Endodermal cell (in vitro differentiated cells): ENCODE measurements at regions not wholly inside any gene's neighbourhood (a gene's known extent, or its start where the extent isn't known, plus 50 kb on each side); places are given as distances from the start of the nearest gene placed in this dataset.
"Not testable (repeated sequence)": the region's sequence is repeated elsewhere in the genome, so short reads cannot be mapped to it uniquely, and the experiment has no call there.

ENCODE experiments used
- DNase-seq: peaks from one replicate; pipeline ENCODE4 v3.0.0-alpha.2; 2017
- H3K27ac ChIP-seq: 2 replicates; pipeline ENCODE4 v1.5.1; 2013; ENCODE audit warnings: mild to moderate bottlenecking, low read depth, low read length, moderate library complexity
- H3K27me3 ChIP-seq: 2 replicates; pipeline ENCODE4 v1.6.1; 2013; ENCODE audit warnings: mild to moderate bottlenecking, low read length, moderate library complexity; ENCODE audit not compliant: insufficient read depth, control insufficient read depth, poor library complexity, severe bottlenecking
- H3K36me3 ChIP-seq: 2 replicates; pipeline ENCODE4 v1.7.0; 2013; ENCODE audit warnings: mild to moderate bottlenecking, low read length, moderate library complexity; ENCODE audit not compliant: control insufficient read depth, insufficient read depth
- H3K4me1 ChIP-seq: one replicate; pipeline ENCODE4 v1.7.0; 2013; ENCODE audit warnings: low read length; ENCODE audit not compliant: control insufficient read depth, insufficient read depth
- H3K4me3 ChIP-seq: 2 replicates; pipeline ENCODE4 v1.5.1; 2013; ENCODE audit warnings: mild to moderate bottlenecking, low read length, moderate library complexity
- H3K9ac ChIP-seq: 2 replicates; pipeline ENCODE4 v1.6.1; 2013; ENCODE audit warnings: mild to moderate bottlenecking, low read length, moderate library complexity; ENCODE audit not compliant: poor library complexity, severe bottlenecking; ENCODE audit errors: extremely low read depth
- H3K9me3 ChIP-seq: 2 replicates; pipeline ENCODE4 v1.6.1; 2013; ENCODE audit warnings: mild to moderate bottlenecking, low read length, moderate library complexity; ENCODE audit not compliant: control insufficient read depth
- H3K27ac Mint-ChIP-seq: 2 replicates; pipeline ENCODE4 v1.8.0; 2020; ENCODE audit warnings: mixed read lengths
- H3K27me3 Mint-ChIP-seq: 2 replicates; pipeline ENCODE4 v1.8.0; 2021; ENCODE audit warnings: mild to moderate bottlenecking, mixed read lengths; ENCODE audit not compliant: insufficient read depth
- H3K36me3 Mint-ChIP-seq: 2 replicates; pipeline ENCODE4 v1.8.0; 2020; ENCODE audit warnings: low read depth, mixed read lengths
- H3K4me1 Mint-ChIP-seq: 2 replicates; pipeline ENCODE4 v1.8.0; 2020; ENCODE audit warnings: mixed read lengths
- H3K4me3 Mint-ChIP-seq: 2 replicates; pipeline ENCODE4 v1.8.0; 2020; ENCODE audit warnings: mild to moderate bottlenecking, moderate library complexity, mixed read lengths
- H3K9me3 Mint-ChIP-seq: 2 replicates; pipeline ENCODE4 v1.8.0; 2020; ENCODE audit warnings: mild to moderate bottlenecking, mixed read lengths
- CTCF ChIP-seq: fragments of 200-600 bp; sonication (generic); conservative IDR thresholded peaks from 2 replicates; pipeline ENCODE4 v1.5.0; 2021; ENCODE audit warnings: antibody characterized with exemption, mild to moderate bottlenecking
- WGBS, 2 experiments: methylation state at CpG; one replicate each; pipeline versions ENCODE4 v1.1.5 to v1.1.7; 2013; ENCODE audit warnings: missing lambda C conversion rate in 2 of 2, mixed read lengths in 1 of 2; ENCODE audit not compliant: insufficient coverage in 1 of 2, insufficient read length in 1 of 2; 5-methylcytosine and 5-hydroxymethylcytosine counted together

DNA sequence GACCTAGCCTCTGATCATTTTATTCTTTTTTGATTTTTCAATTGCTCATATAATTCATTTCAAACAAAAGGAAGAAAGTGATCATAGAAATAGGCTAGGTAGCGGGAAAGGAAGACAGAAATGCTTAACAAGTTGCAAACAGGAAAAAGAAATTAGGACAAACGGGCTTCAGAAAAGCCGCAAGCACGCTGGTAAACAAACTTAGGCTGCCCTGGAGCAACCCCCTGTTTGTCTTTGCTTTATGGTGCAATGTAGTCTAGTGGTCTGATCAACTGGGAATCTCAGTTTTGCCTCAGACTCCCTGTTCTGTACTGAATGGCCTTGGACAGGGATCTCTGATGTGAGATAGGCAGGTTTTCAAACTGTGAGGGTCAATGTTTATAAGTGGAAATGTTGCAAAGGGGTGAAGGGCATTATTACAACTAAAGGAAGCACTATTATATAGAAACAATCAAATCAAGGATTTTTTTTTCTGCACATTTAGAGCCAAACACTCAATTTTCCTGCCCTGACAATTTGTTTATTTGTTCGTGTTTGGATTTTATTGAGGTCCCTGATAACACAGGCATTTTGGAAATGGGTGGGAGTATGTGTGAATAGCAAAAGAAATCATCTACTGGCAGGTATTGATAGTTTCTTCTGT, 146.8 kb upstream of the NRIP1 start:
- no peak overlapping the region for H3K4me3 ChIP-seq
- no peak for TF ChIP-seq CTCF
- H3K4me1 ChIP-seq = no peaks in the 10 kb centered on the region
- WGBS, 2 experiments = 77 to 82% methylated on average over 4 to 5 of the region's 5 CpGs
- H3K27ac Mint-ChIP-seq = no peak overlapping the region
- H3K36me3 ChIP-seq = no peaks in the 10 kb centered on the region
- H3K4me3 Mint-ChIP-seq = no peak overlapping the region
- no peaks in the 10 kb centered on the region for H3K9me3 ChIP-seq
- no peak overlapping the region for H3K27ac ChIP-seq
- no peaks in the 10 kb centered on the region for H3K36me3 Mint-ChIP-seq
- H3K9me3 Mint-ChIP-seq = no peaks in the 10 kb centered on the region
- no peak for DNase-seq
- no peaks in the 10 kb centered on the region for H3K27me3 Mint-ChIP-seq
- no peaks in the 10 kb centered on the region for H3K27me3 ChIP-seq
- no peak overlapping the region for H3K9ac ChIP-seq
- peaks cover 15% of the 10 kb centered on the region for H3K4me1 Mint-ChIP-seq

DNA sequence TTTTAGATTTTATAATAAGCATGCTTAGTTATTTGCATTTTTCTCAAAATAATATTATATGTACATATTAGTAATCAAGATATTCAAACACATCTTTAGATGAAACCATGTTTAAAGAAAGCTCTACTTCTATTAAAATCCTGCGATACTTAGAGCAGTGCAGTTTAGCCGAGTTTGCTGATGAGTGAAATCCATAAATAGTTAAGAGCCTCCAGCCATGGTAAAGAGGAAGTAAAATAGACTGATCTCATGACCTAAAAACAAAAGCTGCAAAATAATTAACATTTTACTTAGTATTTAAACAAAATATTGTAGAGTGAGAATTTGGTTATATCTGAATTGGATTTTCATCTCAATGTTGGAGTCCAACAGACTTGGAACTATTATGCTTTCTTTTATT, 147.4 kb upstream of the NRIP1 start:
- H3K27me3 Mint-ChIP-seq = no peaks in the 10 kb centered on the region
- peaks cover 15% of the 10 kb centered on the region for H3K4me1 Mint-ChIP-seq
- no peaks in the 10 kb centered on the region for H3K4me1 ChIP-seq
- no peak overlapping the region for H3K4me3 Mint-ChIP-seq
- no peak overlapping the region for H3K4me3 ChIP-seq
- no peaks in the 10 kb centered on the region for H3K9me3 ChIP-seq
- WGBS, 2 experiments = 97% methylated on average over 2 of the region's 2 CpGs; no CpG with 5 or more reads in 1 of the 2 experiments
- no peak overlapping the region for H3K27ac Mint-ChIP-seq
- no peaks in the 10 kb centered on the region for H3K27me3 ChIP-seq
- no peaks in the 10 kb centered on the region for H3K36me3 Mint-ChIP-seq
- H3K9ac ChIP-seq = no peak overlapping the region
- no peak for DNase-seq
- H3K27ac ChIP-seq = no peak overlapping the region
- no peaks in the 10 kb centered on the region for H3K9me3 Mint-ChIP-seq
- H3K36me3 ChIP-seq = no peaks in the 10 kb centered on the region
- TF ChIP-seq CTCF = no peak

- DNase-seq, H3K27me3 Mint-ChIP-seq, H3K36me3 Mint-ChIP-seq, H3K27ac ChIP-seq, H3K9me3 ChIP-seq, H3K27ac Mint-ChIP-seq, H3K4me3 Mint-ChIP-seq, H3K36me3 ChIP-seq, H3K9ac ChIP-seq, H3K4me3 ChIP-seq, H3K27me3 ChIP-seq, H3K9me3 Mint-ChIP-seq: not testable (repeated sequence)
- peaks cover 16% of the 10 kb centered on the region for H3K4me1 ChIP-seq
- peaks cover 33% of the 10 kb centered on the region for H3K4me1 Mint-ChIP-seq
- 92% methylated on average over 12 of the region's 23 CpGs; no CpG with 5 or more reads in 1 of the 2 experiments for WGBS, 2 experiments
These were observed 153.7 kb upstream of the NRIP1 start for GRCh38 chr21:15218476-15218875.

DNA sequence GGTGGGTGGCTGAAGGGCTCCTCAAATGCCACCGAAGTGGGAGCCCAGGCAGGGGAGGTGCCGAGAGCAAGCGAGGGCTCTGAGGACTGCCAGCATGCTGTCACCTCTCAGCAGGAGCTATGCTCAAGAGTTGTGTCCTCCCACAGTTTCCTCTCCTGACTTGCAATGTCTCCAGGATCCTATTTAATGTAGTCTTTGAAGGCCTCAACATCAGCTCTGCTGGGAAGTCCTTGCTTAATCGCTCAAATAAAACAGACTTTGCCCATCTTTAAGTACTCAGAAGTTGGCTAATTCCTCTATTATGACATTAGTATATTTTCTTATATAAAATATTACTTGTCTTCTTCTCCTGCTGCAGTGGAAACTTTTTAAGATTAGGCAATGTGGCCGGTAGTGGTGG, 154.2 kb upstream of the NRIP1 start:
- Mint-ChIP-seq H3K36me3 (no peaks in the 10 kb centered on the region), H3K9me3 (peaks cover 1% of the 10 kb centered on the region), H3K4me1 (peaks cover 37% of the 10 kb centered on the region), H3K27me3 (peaks cover 3% of the 10 kb centered on the region), H3K27ac (no peak overlapping the region), H3K4me3 (no peak overlapping the region)
- TF ChIP-seq CTCF = no peak
- H3K4me3 ChIP-seq = no peak overlapping the region
- no peaks in the 10 kb centered on the region for H3K27me3 ChIP-seq
- no peak overlapping the region for H3K9ac ChIP-seq
- 93% methylated on average over 5 of the region's 5 CpGs; no CpG with 5 or more reads in 1 of the 2 experiments for WGBS, 2 experiments
- no peaks in the 10 kb centered on the region for H3K9me3 ChIP-seq
- DNase-seq = no peak
- H3K27ac ChIP-seq = no peak overlapping the region
- H3K36me3 ChIP-seq = no peaks in the 10 kb centered on the region
- H3K4me1 ChIP-seq = peaks cover 16% of the 10 kb centered on the region
